ENCODE measurements at regions not wholly inside any gene's neighbourhood (a gene's known extent, or its start where the extent isn't known, plus 50 kb on each side); places are given as distances from the start of the nearest gene placed in this dataset.

- TF ChIP-seq GATA3 (IDR thresholded peaks at IDR 0.05; ENCODE audit: low read depth, low read length): no peak
Observed at GRCh38 chr9:99573085-99573484, 248.6 kb upstream of the NR4A3 start.

GRCh38 chr9:99573886-99574285 lies 247.8 kb upstream of the NR4A3 start:
- TF ChIP-seq GATA2 (IDR thresholded peaks at IDR 0.05; ENCODE audit: low read depth, low read length): no peak
- no peak for TF ChIP-seq GATA3 (IDR thresholded peaks at IDR 0.05; ENCODE audit: low read depth, low read length)

- TF ChIP-seq GATA2 (IDR thresholded peaks at IDR 0.05; ENCODE audit: low read depth, low read length): no peak
- TF ChIP-seq GATA3 (IDR thresholded peaks at IDR 0.05; ENCODE audit: low read depth, low read length): no peak
Observed at GRCh38 chr9:99576002-99576401, 245.7 kb upstream of the NR4A3 start.

GRCh38 chr9:99576876-99577275 lies 244.8 kb upstream of the NR4A3 start:
- no peak for TF ChIP-seq GATA2 (IDR thresholded peaks at IDR 0.05; ENCODE audit: low read depth, low read length)
- no peak for TF ChIP-seq GATA3 (IDR thresholded peaks at IDR 0.05; ENCODE audit: low read depth, low read length)

- no peak for TF ChIP-seq GATA2 (IDR thresholded peaks at IDR 0.05; ENCODE audit: low read depth, low read length)
- no peak for TF ChIP-seq GATA3 (IDR thresholded peaks at IDR 0.05; ENCODE audit: low read depth, low read length)
Observed at GRCh38 chr9:99577351-99577750, 244.3 kb upstream of the NR4A3 start.

GRCh38 chr9:99578666-99579065 lies 243.0 kb upstream of the NR4A3 start:
- TF ChIP-seq GATA3 (IDR thresholded peaks at IDR 0.05; ENCODE audit: low read depth, low read length): no peak
- TF ChIP-seq GATA2 (IDR thresholded peaks at IDR 0.05; ENCODE audit: low read depth, low read length): no peak

- TF ChIP-seq GATA2 (IDR thresholded peaks at IDR 0.05; ENCODE audit: low read depth, low read length): no peak
- TF ChIP-seq GATA3 (IDR thresholded peaks at IDR 0.05; ENCODE audit: low read depth, low read length): no peak
Observed at GRCh38 chr9:99579964-99580363, 241.7 kb upstream of the NR4A3 start.

- TF ChIP-seq GATA2 (IDR thresholded peaks at IDR 0.05; ENCODE audit: low read depth, low read length) (no peak), GATA3 (IDR thresholded peaks at IDR 0.05; ENCODE audit: low read depth, low read length) (no peak)
Observed at GRCh38 chr9:99582814-99583213, 238.9 kb upstream of the NR4A3 start.

- TF ChIP-seq GATA2 (IDR thresholded peaks at IDR 0.05; ENCODE audit: low read depth, low read length) (no peak), GATA3 (IDR thresholded peaks at IDR 0.05; ENCODE audit: low read depth, low read length) (no peak)
Observed at GRCh38 chr9:99588299-99588698, 233.4 kb upstream of the NR4A3 start.

- TF ChIP-seq GATA2 (IDR thresholded peaks at IDR 0.05; ENCODE audit: low read depth, low read length): no peak
- no peak for TF ChIP-seq GATA3 (IDR thresholded peaks at IDR 0.05; ENCODE audit: low read depth, low read length)
Observed at GRCh38 chr9:99588747-99589146, 232.9 kb upstream of the NR4A3 start.

GRCh38 chr9:99590410-99590809 lies 231.3 kb upstream of the NR4A3 start:
- no peak for TF ChIP-seq GATA3 (IDR thresholded peaks at IDR 0.05; ENCODE audit: low read depth, low read length)
- TF ChIP-seq GATA2 (IDR thresholded peaks at IDR 0.05; ENCODE audit: low read depth, low read length): no peak

GRCh38 chr9:99590840-99591239 lies 230.8 kb upstream of the NR4A3 start:
- TF ChIP-seq GATA2 (IDR thresholded peaks at IDR 0.05; ENCODE audit: low read depth, low read length): no peak
- no peak for TF ChIP-seq GATA3 (IDR thresholded peaks at IDR 0.05; ENCODE audit: low read depth, low read length)

GRCh38 chr9:99591770-99592169 lies 229.9 kb upstream of the NR4A3 start:
- TF ChIP-seq GATA2 (IDR thresholded peaks at IDR 0.05; ENCODE audit: low read depth, low read length) (no peak), GATA3 (IDR thresholded peaks at IDR 0.05; ENCODE audit: low read depth, low read length) (no peak)

GRCh38 chr9:99592834-99593574 lies 228.7 kb upstream of the NR4A3 start:
- TF ChIP-seq GATA3 (IDR thresholded peaks at IDR 0.05; ENCODE audit: low read depth, low read length) (no peak), GATA2 (IDR thresholded peaks at IDR 0.05; ENCODE audit: low read depth, low read length) (no peak)

- TF ChIP-seq GATA3 (IDR thresholded peaks at IDR 0.05; ENCODE audit: low read depth, low read length): no peak
- no peak for TF ChIP-seq GATA2 (IDR thresholded peaks at IDR 0.05; ENCODE audit: low read depth, low read length)
Observed at GRCh38 chr9:99593610-99594009, 228.1 kb upstream of the NR4A3 start.
